NCI-H510A treated with DMSO at 0.1 percent for 48 hours (cell line): ENCODE measurements at regions not wholly inside any gene's neighbourhood (a gene's known extent, or its start where the extent isn't known, plus 50 kb on each side); places are given as distances from the start of the nearest gene placed in this dataset.
"Not testable (repeated sequence)": the region's sequence is repeated elsewhere in the genome, so short reads cannot be mapped to it uniquely, and the experiment has no call there.

Source experiments
- DNase-seq: peaks from one replicate; lab custom pipeline; 2025; lab: John Stamatoyannopoulos, UW

DNA sequence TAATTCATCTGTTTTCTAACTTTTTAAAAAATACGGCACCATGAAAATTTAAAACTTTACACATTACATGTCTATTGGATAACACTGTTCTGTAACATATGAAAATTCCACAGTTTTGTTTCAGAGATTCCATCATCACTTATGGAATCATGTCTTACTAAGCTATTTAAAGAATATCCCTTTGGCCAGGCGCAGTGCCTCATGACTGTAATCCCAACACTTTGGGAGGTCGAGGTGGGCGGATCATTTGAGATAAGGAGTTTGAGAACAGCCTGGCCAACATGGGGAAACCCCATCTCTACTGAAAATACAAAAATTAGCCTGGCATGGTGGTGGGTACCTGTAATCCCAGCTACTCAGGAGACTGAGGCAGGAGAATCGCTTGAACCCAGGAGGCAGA, 131.7 kb upstream of the KRR1 start:
- not testable (repeated sequence) for DNase-seq

DNA sequence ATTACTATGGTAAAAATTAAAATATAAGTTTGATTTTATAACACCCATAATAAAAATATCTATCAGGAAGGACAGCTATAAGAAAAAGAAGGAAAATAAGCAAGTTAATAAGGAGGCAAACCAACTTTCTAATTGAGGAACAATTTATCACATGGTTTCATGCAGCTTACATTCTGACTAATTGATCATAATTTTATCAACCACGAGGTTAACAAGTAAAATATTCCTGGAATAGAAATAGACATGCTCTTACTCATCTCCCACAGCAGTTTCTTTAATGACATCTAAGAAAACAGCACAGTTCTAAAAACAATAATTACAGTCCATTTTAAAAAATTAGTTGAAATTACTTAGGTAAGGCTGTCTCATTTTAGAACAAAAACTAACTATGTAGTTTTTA, 130.8 kb upstream of the KRR1 start:
- no peak for DNase-seq

DNA sequence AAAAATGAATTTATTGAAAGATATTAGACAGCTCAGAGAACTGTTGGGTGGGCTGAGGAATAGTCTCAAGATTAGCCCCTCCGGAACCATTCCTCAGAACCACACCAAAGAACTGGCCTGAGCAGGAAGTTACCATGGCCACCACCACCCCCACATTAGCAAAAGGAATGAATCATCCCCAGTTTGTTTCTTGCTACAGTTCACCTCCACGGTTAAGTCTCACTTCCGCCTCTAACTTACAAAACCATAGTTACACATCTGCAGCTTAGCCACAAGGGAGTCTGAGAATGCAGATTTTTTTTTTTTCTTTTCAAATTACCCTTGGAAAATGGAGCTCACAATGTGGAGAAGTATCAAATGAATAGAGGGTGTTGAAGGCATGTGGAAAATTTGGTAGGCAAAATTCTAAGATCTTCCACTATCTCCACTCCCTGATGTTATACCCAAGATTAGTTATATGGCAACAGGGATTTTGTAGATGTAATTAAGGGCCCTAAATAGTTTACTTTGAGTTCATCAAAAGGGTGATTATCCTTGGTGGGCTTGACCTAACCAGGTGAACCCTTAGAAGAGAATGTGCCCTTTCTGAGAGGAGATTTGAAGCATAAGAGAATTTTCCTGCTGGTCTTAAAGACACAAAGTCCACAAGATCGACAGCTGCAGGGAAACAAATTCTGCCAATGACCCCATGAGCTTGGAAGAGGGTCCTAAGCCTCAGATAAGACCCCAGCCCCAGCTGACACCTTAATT, 129.8 kb upstream of the KRR1 start:
- no peak for DNase-seq

DNA sequence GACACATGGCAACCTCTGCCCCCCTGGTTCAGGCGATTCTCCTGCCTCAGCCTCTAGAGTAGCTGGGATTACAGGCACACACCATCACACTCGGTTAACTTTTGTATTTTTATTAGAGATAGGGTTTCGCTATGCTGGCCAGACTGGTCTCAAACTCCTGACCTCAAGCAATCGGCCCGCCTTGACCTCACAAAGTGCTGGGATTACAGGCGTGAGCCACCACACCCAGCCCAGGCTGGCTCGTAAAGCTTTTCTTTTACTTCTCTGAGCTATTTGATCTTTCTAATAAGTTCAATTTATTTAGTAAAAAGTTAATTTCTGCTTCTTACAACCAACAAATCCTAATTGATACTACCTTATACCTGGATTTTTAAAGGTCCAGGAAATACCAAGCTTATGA, 127.4 kb upstream of the KRR1 start:
- no peak for DNase-seq

DNA sequence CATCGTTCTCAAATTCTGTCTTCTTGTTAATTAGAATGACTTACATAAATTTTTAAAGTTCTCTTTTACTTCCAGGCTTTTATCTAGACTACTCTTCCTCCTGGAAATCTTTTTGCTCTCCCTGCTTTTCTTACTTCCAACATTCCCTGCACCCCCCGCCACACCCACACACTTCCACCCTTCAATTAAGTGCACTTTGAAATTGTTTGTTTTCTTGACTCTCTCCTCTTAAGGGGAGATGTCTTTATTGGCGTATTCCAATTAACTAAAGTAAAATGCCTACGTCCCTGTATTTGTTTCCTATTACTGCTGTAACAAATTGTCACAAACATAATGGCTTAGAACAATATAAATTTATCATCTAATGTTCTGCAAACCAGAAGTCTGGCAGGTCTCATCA, 125.2 kb upstream of the KRR1 start:
- no peak for DNase-seq

DNA sequence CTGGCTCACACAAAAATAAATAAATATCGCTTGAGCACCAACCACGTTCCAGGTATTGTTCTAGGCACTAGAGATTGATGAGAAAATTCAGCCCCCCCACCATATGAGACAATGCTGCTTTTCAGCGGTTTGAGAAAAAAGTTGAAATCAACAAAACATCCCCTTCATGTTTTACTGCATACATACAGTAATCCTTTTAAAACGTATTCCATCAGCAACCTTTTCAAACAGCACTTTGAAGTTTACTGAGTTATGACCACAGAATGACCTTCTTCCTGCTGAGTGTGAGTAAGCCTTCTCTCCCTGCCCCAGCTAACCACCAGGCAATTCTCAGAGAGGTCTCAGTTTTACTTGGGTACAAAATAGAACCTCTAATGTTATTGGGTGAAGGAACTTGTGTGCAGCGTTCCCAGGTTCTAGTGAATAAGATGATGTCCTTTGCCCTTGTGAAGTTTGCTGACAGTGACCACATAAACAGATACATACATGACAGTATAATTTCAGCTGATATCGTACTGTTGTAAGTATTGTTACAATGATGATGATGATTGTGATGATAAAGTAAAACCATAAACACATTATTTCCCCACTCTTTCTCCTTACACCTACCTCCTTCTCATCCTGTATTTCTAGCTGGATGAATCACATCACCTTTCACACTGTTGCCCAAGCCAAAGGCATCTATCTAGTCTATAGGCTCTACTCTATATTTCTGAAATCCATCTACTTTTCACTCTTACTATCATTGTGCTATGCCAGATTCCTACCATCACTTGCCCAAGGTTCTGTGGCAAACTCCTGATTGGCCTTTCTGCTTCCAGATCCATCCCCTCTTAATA, 124.4 kb upstream of the KRR1 start:
- peak; percentile 29 for DNase-seq

DNA sequence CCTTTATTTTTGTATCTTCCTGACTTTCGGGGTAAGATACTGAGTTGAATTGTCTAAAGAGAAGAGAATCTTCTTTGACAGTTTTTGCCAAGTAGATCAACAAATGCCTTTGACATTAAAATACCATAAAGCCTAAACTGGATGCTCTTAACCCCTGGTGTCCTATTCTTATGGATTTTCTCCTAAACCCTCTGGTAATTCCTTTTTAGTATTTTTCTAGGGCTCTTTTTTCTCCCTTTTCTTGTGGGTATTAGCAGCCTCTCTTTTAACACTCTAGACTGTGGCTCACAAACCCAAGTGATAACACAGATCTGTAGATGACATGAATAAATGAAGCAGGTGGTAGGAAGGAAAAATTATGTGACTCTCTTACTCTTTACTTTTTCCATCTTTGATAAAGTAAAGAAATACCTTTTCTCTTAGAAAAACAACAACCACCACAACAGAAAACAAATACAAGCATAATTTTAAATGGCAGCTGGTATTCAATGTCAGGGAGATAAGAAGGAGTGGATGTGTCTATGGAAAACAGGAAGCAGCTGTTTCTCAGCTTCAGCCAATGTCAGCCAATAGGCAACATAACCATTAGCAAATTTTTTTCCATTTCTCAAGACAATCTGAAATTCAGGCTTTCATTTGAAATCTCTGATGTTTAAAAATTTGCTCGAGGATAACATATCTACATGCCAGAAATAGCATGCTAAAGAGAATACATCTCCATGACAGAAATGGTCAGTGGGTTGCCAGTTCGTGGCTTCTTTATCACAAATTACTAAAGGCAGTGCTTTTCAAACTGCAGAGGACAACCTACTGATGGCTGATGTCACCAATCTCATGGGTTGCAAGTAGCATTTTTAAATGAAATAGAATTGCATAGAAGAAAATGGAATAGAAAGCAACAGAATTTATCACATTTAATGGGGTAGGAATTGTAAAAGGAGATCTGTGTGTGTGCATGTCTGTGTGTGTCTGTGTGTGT, 123.1 kb upstream of the KRR1 start:
- peak; percentile 26 for DNase-seq

DNA sequence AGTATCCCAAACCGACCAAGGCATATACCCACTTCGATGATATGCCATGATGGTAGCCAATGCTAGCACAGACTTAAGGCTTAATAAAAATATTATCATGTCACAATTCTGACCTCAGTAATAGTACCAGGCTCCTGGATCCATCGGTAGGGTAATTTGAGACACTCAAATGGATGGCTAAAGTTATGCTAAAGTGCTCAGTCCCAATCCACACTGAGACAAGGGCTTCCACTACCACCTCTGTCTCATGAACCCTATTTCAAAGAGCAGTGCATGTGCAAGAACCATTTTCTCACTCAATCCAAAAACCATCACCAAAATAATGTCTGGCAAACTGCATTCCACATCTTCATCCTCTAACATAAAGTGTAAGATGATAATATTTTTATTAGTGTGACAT, 122.4 kb upstream of the KRR1 start:
- DNase-seq: no peak

DNA sequence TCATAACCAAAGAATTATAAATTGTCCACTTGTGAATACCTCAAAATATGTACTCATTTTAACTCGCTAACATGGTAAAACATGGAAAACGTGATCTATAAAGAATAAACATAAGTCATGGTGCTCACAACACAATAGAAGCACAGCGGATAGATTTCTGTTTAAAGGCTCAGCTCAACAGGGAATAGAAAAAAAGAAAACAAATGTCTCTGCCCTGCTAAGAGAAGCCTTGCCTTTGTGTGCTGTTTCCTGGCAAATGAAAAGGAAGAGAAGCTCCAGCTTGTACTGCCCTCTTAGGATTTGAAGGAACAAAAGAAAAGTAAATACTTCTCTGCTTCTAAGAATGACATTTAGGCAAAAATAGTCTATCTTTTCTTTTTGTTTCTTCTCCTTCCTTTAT, 121.0 kb upstream of the KRR1 start:
- DNase-seq: peak; percentile 19

DNA sequence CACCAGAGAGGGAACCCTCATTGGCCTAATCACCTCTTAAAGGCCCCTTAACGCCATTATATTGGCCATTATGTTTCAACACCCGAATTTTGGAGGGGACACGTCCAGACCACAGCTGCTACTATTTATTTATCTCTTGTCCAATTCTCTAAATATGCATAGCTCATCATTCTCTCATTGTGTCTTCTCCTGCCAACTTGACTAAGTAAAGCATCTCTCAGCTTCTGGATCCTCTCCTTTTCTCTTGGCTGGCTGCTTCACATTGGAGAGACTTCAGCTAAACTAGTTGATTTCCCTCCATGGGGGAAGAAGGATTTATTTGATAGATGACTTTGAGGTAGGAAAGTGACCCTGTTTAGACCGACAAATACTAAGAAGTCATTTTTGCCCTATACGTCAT, 120.4 kb upstream of the KRR1 start:
- DNase-seq: no peak

DNA sequence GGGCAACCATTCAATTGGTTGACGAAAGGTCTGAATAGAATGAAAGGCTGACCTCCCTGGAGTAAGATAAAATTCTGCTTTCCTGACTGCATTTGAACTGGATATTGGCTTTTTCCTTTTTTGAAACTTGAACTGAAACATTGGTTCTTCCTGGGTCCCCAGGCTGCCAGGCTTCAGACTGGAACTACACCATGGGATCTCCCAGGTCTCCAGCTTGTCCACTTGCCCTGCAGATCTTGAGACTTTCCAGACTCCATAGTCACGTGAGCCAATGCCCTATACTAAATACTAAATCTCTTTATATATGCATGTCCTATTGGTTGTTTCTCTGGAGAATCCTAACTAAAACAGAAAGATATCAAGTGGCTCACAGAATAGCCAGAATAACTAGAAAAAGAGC, 118.7 kb upstream of the KRR1 start:
- no peak for DNase-seq

DNA sequence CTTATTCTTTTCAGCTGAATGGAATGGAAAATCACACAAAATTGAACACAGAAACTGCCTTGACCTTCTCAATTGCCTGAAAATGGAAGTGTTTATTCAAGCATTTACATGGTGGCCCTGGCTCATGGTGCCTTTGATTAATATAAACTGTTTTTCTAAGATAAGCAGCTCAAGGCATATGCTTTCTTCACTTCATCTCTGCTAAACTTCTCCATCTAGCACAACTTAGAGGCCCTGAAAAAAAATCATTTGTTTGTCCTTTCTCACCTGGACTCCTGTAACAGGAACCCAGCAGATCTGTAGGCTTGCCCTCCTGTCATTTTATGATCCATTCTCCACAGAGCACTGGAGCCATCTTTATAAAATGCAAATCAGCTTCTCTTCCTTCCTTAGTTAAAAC, 117.5 kb upstream of the KRR1 start:
- no peak for DNase-seq

DNA sequence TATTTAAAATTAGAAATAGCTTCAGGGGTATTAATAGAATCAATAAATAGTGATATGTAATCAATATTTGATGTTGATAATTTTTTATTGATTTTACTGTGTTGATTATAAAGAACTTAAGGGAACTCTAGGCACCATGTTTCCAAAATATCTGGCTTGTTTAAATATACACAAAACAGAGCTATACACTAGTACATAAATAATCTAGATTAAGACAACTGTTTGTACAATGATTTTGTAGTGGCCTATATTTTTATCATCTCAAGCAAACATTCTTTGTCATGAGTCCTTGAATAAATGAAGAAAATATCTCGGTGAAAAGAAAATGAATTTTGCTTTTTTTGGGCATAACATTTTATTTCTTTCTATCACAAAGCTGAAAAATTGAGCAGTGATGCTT, 117.1 kb upstream of the KRR1 start:
- no peak for DNase-seq

DNA sequence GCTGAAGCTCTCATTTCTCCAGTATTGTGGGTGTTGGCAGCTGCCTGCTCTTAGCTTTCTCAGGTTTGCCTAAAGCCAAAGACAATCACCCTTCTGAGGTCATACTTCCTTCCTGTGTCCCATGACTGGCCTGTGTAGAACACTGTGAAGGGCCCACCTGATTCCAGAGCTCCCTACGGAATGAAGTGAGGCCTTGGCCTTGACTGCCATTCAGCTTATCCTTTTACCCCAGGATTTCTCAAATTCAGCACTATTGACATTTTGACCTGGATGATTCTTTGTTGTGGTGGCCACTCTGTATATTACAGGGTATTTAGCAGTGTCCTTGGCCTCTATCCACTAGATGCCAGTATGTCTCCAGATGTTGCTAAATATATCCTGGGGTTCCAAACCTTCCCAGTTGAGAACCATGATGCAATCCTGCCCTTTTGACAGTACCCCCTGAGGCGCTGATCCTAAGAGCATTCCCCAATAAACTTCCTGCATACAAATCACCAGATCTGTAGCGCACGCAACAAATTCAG, 112.3 kb upstream of the KRR1 start:
- no peak for DNase-seq

DNA sequence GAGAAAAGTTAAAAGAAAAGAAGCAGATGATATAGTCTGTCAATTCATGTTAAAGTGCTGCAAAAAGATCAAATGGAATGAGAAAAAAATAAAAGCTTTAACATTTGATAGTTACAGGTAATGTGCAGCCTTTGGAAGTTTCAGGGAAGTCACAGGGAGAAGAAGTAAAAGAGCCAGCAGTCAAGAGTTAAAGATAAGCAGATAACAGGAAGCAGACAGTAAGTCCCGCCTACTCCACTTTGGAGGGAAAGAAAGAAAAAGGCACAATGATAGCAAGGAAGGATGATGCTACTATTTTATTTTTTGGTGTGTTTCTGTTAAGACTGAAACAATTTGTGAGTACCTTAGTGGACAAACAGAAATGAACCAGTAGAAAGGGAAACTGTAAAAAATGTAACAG, 111.1 kb upstream of the KRR1 start:
- DNase-seq: no peak

DNA sequence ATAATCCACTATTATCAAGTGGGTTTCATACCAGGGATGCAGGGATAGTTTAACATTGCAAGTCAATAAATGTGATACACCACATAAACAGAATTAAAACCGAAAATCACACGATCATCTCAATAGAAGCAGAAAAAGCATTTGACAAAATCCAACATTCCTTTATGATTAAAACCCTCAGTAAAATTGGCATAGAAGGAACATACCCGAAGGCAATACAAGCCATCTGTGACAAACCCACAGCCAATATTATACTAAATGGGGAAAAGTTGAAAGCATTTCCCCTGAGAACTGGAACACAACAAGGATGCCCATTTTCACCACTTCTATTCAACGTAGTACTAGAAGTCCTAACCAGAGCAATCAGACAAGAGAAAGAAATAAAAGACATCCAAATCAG, 103.0 kb upstream of the KRR1 start:
- not testable (repeated sequence) for DNase-seq

DNA sequence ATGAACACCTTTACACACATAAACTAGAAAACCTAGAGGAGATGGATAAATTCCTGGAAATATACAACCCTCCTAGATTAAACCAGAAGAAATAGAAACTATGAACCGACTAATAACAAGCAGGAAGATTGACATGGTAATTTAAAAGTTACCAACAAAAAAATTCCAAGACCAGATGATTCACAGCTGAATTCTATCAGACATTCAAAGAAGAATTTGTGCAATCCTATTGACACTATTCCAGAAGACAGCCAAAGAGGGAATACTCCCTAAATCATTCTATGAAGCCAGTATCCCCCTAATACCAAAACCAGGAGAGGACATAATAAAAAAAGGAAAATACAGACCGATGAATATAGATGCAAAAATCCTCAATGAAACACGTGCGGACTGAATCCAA, 102.6 kb upstream of the KRR1 start:
- DNase-seq: no peak

DNA sequence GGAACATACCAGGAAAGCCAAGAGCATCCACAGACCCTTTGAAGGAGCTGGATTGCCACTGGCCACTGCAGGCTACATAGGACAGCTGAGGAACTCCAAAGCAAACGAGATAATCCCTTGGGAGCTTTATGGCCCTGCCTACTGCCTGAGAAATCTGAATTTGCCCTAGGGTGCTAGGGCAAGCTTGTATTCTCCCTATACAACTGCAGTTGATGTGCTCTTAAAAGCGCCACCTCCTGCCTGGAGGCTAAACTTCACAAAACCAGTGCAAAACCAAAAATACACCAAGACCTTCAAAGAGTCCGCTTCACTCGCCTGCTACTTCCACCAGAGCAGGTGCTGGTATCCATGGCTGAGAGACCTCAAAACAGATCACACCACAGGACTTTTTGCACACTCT, 99.6 kb upstream of the KRR1 start:
- DNase-seq: no peak

DNA sequence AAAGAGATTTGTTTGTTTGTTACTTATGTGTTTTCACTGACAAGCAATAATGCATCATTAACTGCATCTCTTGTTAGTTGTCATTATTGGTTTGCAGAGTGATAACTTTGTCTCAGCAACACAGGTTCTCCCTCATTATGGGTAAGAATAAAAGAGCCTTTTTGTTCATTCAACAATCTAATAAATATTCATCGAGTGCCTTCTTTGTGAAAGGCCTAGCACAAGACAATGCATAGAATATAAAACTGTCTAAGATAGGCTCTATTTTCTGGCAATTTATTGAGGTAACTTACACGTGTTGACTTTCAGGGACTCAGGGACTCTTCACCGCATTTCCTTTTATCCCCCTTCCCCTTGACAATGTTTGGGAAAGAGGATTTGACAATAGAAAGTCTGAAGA, 95.5 kb upstream of the KRR1 start:
- DNase-seq: no peak

DNA sequence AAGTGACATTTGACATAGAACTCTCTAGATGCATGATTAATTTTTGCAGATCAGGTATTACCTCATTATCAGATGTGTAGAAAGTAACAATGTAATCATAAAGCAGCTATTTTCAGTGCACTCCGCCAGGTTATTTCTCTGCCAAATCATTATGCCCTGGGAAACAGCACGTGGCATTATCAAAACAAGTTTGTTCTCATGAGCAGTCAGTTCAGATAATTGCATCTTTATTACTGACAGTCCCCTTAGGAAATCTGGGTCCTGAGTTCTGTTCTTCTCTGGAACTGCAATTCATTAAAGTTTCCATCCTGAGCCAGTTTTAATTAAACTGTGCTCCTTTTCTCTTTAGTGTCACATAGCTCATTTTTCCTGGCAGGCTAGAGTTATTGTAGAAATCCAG, 94.7 kb upstream of the KRR1 start:
- no peak for DNase-seq

DNA sequence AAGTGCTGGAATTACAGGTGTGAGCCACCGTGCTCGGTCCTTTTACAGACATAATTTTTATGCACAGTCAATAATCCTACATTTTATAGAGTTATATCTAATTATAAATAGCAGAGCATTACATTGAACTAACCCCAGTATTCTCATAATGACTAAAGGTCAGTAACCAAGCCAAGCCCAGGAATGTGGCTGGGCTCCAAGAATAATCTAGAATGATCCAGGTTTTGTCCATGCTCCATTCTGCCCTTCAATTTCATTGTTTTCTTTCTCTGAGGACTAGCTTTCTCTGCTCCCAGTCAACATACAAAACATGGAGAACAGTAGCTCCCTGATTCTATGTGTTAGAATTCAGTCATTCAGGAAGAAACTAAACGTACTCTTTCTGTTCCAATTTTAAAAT, 92.1 kb upstream of the KRR1 start:
- no peak for DNase-seq

DNA sequence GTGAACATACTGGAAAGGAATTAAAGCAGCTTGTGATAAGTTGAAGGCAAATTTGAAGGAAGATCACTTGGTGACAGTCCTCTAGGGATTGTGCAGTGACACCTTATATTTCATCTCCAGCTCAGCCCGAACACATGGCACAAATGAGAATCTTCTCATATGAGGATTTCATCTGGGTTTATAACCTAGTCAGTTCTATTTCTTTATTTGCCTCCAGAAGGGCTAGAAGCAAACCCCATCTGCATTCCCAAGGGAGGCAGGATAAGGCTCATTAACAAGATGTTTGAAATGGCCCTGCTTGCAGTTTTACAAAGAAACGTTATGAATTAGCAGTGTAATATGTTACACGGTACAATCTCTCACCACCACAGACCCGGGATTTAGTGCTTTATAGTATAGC, 90.7 kb upstream of the KRR1 start:
- DNase-seq: no peak
